K562 (cell line): ENCODE measurements at regions not wholly inside any gene's neighbourhood (a gene's known extent, or its start where the extent isn't known, plus 50 kb on each side); places are given as distances from the start of the nearest gene placed in this dataset.

ENCODE experiments used
- ATAC-seq: fragments of 200-7000 bp; cut with Tn5 transposase; 3 replicates; pipeline ENCODE4 v1.9.1; 2020; ENCODE audit warnings: moderate library complexity
- BruUV-seq: library from RNA; stranded (reverse); fragments of 400-500 nt; replicated peaks from 2 replicates; lab custom pipeline; 2021; lab: Mats Ljungman, UMichigan
- CTCF ChIA-PET: fragments of 300-600 bp; formaldehyde crosslinking; extraction: SDS; loops from one replicate; lab custom pipeline; 2021; ENCODE audit warnings: low intra/inter-chr PET ratio; lab: Yijun Ruan, JAX
- POLR2A ChIA-PET: fragments of 300-600, 350-650 bp; sonication (Branson Sonifier 250); formaldehyde crosslinking; extraction: SDS; loops from one replicate; lab custom pipeline; 2021; ENCODE audit warnings: antibody characterized with exemption, inconsistent platforms; lab: Yijun Ruan, JAX
- DNase-seq, 4 experiments: peaks; one replicate each; pipeline versions ENCODE4 v3.0.0 to v3.0.0-alpha.2; 2011 to 2018; ENCODE audit warnings: low spot score in 3 of 4, mixed read lengths in 3 of 4; ENCODE audit errors: extremely low read depth in 1 of 4
- FAIRE-seq: peaks from 2 replicates; lab custom pipeline; 2011; peaks lifted over from hg19 to GRCh38; lab: Jason Lieb, UNC
- H2AFZ ChIP-seq: 2 replicates; pipeline ENCODE4 v1.6.0; 2011; ENCODE audit warnings: low read depth, low read length, control low read depth, inconsistent platforms
- H3K27ac ChIP-seq: fragments of 200-600 bp; 3 replicates; pipeline ENCODE4 v1.8.0; 2011; ENCODE audit warnings: low read depth, mild to moderate bottlenecking, control low read depth, inconsistent platforms, low read length, moderate library complexity, mixed read lengths; ENCODE audit errors: extremely low read depth
- H3K27me3 ChIP-seq, 2 experiments: fragments of 300-600 bp in 1 of 2; 2 replicates in 1 of 2; 3 replicates in 1 of 2; pipeline versions ENCODE4 v1.6.0 to v1.8.0; 2011; ENCODE audit warnings: inconsistent platforms in 2 of 2, low read length in 2 of 2, mild to moderate bottlenecking in 1 of 2, mixed read lengths in 1 of 2, moderate library complexity in 1 of 2; ENCODE audit not compliant: control insufficient read depth in 2 of 2, insufficient read depth in 2 of 2
- H3K36me3 ChIP-seq: fragments of 300-600 bp; 3 replicates; pipeline ENCODE4 v1.8.0; 2011; ENCODE audit warnings: mild to moderate bottlenecking, low read length, inconsistent platforms; ENCODE audit not compliant: control insufficient read depth, insufficient read depth
- H3K4me1 ChIP-seq, 2 experiments: fragments of 200-600 bp in 1 of 2; replicated peaks in 1 of 2; 2 replicates in 1 of 2; 3 replicates in 1 of 2; pipeline versions ENCODE4 v1.5.1 to v1.8.0; 2011; ENCODE audit warnings: inconsistent platforms in 2 of 2, low read length in 2 of 2, mild to moderate bottlenecking in 1 of 2, mixed read lengths in 1 of 2, moderate library complexity in 1 of 2; ENCODE audit not compliant: control insufficient read depth in 2 of 2, insufficient read depth in 2 of 2
- H3K4me2 ChIP-seq: 2 replicates; pipeline ENCODE4 v1.6.1; 2011; ENCODE audit warnings: low read length, control low read depth, inconsistent platforms, mixed read lengths; ENCODE audit not compliant: insufficient read depth
- H3K4me3 ChIP-seq: fragments of 200-600 bp; sonication (generic), shearing (Covaris generic); 2 replicates; pipeline ENCODE4 v1.5.1; 2016; ENCODE audit warnings: control low read depth, inconsistent platforms
- H3K79me2 ChIP-seq: fragments of 200-600 bp; 3 replicates; pipeline ENCODE4 v1.8.0; 2011; ENCODE audit warnings: low read length, inconsistent platforms; ENCODE audit not compliant: control insufficient read depth, insufficient read depth
- H3K9ac ChIP-seq, 2 experiments: 2 replicates each; pipeline versions ENCODE4 v1.6.0 to v1.6.1; 2011; ENCODE audit warnings: low read depth in 2 of 2, low read length in 2 of 2, control low read depth in 1 of 2, inconsistent platforms in 1 of 2, mild to moderate bottlenecking in 1 of 2, mixed read lengths in 1 of 2; ENCODE audit not compliant: insufficient read depth in 1 of 2
- H3K9me1 ChIP-seq: one replicate; pipeline ENCODE4 v1.6.0; 2011; ENCODE audit warnings: inconsistent platforms, mild to moderate bottlenecking, low read length, moderate library complexity; ENCODE audit not compliant: control insufficient read depth, insufficient read depth
- H3K9me3 ChIP-seq: replicated peaks from 2 replicates; pipeline ENCODE4 v1.5.1; 2011; ENCODE audit warnings: low read depth, low read length, inconsistent platforms; ENCODE audit not compliant: control insufficient read depth, insufficient read depth
- H4K20me1 ChIP-seq: replicated peaks from 2 replicates; pipeline ENCODE4 v1.6.1; 2011; ENCODE audit warnings: low read length, inconsistent platforms, mixed read lengths; ENCODE audit not compliant: control insufficient read depth, insufficient read depth
- ARHGAP35 ChIP-seq: fragments of 450-650 bp; IDR thresholded peaks from 2 replicates; pipeline ENCODE4 v1.6.1; 2018; ENCODE audit not compliant: partially characterized antibody
- BDP1 ChIP-seq: IDR thresholded peaks from 3 replicates; pipeline ENCODE4 v1.6.1; 2011; ENCODE audit not compliant: insufficient read length, insufficient read depth
- CEBPG ChIP-seq, 3 experiments: fragments of 200-800 bp in 1 of 3; sonication (Bioruptor generic) in 1 of 3; sonication (generic) in 1 of 3; formaldehyde crosslinking in 1 of 3; IDR thresholded peaks in 2 of 3; conservative IDR thresholded peaks in 1 of 3; 2 replicates each; pipeline versions ENCODE4 v1.6.1 to v1.8.0; 2016 to 2022; ENCODE audit warnings: missing compliant biosample characterization in 2 of 3, missing genetic modification characterization in 2 of 3, mild to moderate bottlenecking in 1 of 3, missing genetic modification reagents in 1 of 3
- JUN ChIP-seq, 2 experiments: sonication (generic) in 1 of 2; formaldehyde crosslinking in 1 of 2; IDR thresholded peaks; 2 replicates each; pipeline versions ENCODE4 v1.6.1 to v1.8.0; 2012 to 2022; ENCODE audit warnings: borderline replicate concordance in 2 of 2, mild to moderate bottlenecking in 2 of 2, improper control_type of control experiment in 1 of 2, low read depth in 1 of 2, low read length in 1 of 2, missing genetic modification reagents in 1 of 2
- NRF1 ChIP-seq, 2 experiments: fragments of 450-650 bp; IDR thresholded peaks in 1 of 2; conservative IDR thresholded peaks in 1 of 2; 2 replicates each; pipeline ENCODE4 v1.6.1; 2014; ENCODE audit warnings: mild to moderate bottlenecking in 2 of 2
- PHF21A ChIP-seq: fragments of 450-650 bp; IDR thresholded peaks from 2 replicates; pipeline ENCODE4 v1.6.1; 2017; ENCODE audit warnings: low read depth, borderline replicate concordance
- PHTF2 ChIP-seq: fragments of 250-450 bp; sonication (Bioruptor Pico); IDR thresholded peaks from 2 replicates; pipeline ENCODE4 v1.5.0; 2021; ENCODE audit warnings: mild to moderate bottlenecking
- PTBP1 ChIP-seq: fragments of 200-400 bp; formaldehyde crosslinking; IDR thresholded peaks from 2 replicates; pipeline ENCODE4 v1.6.1; 2017; ENCODE audit warnings: low read depth, low read length
- SLC30A9 ChIP-seq: fragments of 250-450 bp; sonication (Bioruptor Pico); IDR thresholded peaks from 2 replicates; pipeline ENCODE4 v1.8.0; 2022; ENCODE audit warnings: mild to moderate bottlenecking, moderate library complexity
- SRF ChIP-seq, 2 experiments: fragments of 250-450, 450-650 bp in 1 of 2; sonication (Bioruptor Pico) in 1 of 2; sonication (generic) in 1 of 2; formaldehyde crosslinking; IDR thresholded peaks; 2 replicates each; pipeline versions ENCODE4 v1.5.0 to v1.5.1; 2020 to 2022; ENCODE audit warnings: mild to moderate bottlenecking in 1 of 2, missing genetic modification reagents in 1 of 2
- TCF7 ChIP-seq: sonication (generic); IDR thresholded peaks from 2 replicates; pipeline ENCODE4 v1.6.1; 2016; ENCODE audit warnings: antibody characterized with exemption, borderline replicate concordance
- ZNF282 ChIP-seq: sonication (generic); formaldehyde crosslinking; IDR thresholded peaks from 2 replicates; pipeline ENCODE4 v1.8.1; 2023; ENCODE audit warnings: missing genetic modification reagents
- ZNF644 ChIP-seq: fragments of 200-800 bp; sonication (Bioruptor generic); IDR thresholded peaks from 2 replicates; pipeline ENCODE4 v1.6.1; 2016; ENCODE audit warnings: low read depth, missing genetic modification characterization, missing compliant biosample characterization
- WGBS: fragments of 100-300 bp; shearing (Covaris generic); methylation state at CpG from one replicate; pipeline ENCODE4 v1.1.6; 2016; ENCODE audit warnings: low coverage, mixed read lengths; ENCODE audit not compliant: insufficient coverage; ENCODE audit errors: missing lambda C conversion rate; 5-methylcytosine and 5-hydroxymethylcytosine counted together
- in situ Hi-C: fragments of 300-500 bp; cut with MboI; formaldehyde crosslinking; loops from 4 replicates; pipeline ENCODE4 v1.15.0; 2018; ENCODE audit warnings: inconsistent platforms, mixed read lengths
- intact Hi-C: fragments of 100-400 bp; cut with micrococcal nuclease; formaldehyde crosslinking; loops from 2 replicates; pipeline ENCODE4 v1.14.2; 2022
- TF ChIP-seq, protein P1 (sequence below): fragments of 450-650 bp; formaldehyde crosslinking; IDR thresholded peaks from 2 replicates; pipeline ENCODE4 v1.4.0; 2020; ENCODE audit warnings: mild to moderate bottlenecking, moderate library complexity
- TF ChIP-seq, protein P2 (sequence below), 2 experiments: IDR thresholded peaks; 2 replicates each; pipeline ENCODE4 v1.6.1; 2011; ENCODE audit warnings: borderline replicate concordance in 1 of 2, control low read depth in 1 of 2, low read depth in 1 of 2, low read length in 1 of 2, mild to moderate bottlenecking in 1 of 2, mixed read lengths in 1 of 2, moderate library complexity in 1 of 2; ENCODE audit not compliant: insufficient read depth in 1 of 2, insufficient read length in 1 of 2, poor library complexity in 1 of 2, severe bottlenecking in 1 of 2; ENCODE audit errors: extremely low read depth in 1 of 2
- TF ChIP-seq, protein P3 (sequence below): conservative IDR thresholded peaks from 2 replicates; pipeline ENCODE4 v1.6.1; 2011; ENCODE audit warnings: low read depth, mild to moderate bottlenecking, low read length; ENCODE audit not compliant: control insufficient read depth

DNA sequence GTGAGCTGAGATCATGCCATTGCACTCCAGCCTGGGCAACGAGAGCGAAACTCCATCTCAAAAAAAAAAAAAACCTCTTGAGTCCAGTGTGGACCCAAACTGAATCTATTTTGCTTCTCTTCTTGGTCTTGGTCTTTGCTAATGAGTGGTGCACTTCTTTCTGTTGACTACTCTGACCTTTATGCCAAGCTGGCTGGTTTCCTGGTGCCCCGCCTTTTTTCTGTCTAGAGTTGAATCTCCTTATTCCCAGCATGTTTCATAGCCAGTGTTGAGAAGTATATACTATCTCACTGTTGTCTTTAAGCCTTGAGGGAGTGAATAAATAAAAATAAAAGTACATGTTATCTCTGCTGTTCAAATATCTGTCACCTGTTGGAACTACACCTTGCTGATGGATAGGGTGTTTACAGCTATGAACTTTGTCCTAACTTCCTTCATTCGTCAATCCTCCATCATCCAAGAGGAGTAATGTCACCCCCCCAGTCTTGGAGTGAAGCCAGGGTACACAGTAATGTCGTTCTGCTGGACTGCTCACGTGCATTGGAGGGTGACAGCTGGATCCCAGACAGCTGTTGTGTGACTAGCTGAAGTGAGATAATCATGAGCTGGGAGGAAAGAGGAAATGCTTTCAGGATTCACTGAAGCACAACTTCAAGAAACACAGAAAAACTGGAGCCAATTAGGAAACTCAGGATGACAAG, 99.3 kb upstream of the PRKG2 start (continued):
- TF ChIP-seq, protein P1, sequence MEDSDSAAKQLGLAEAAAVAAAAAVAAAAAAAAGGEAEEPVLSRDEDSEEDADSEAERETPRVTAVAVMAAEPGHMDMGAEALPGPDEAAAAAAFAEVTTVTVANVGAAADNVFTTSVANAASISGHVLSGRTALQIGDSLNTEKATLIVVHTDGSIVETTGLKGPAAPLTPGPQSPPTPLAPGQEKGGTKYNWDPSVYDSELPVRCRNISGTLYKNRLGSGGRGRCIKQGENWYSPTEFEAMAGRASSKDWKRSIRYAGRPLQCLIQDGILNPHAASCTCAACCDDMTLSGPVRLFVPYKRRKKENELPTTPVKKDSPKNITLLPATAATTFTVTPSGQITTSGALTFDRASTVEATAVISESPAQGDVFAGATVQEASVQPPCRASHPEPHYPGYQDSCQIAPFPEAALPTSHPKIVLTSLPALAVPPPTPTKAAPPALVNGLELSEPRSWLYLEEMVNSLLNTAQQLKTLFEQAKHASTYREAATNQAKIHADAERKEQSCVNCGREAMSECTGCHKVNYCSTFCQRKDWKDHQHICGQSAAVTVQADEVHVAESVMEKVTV (CRISPR knock-in tag): no peak
- no peak for TF ChIP-seq NRF1 (conservative IDR thresholded peaks at IDR 0.05 in 1 of 2, IDR thresholded peaks at IDR 0.05 in 1 of 2)
- TF ChIP-seq, protein P2, sequence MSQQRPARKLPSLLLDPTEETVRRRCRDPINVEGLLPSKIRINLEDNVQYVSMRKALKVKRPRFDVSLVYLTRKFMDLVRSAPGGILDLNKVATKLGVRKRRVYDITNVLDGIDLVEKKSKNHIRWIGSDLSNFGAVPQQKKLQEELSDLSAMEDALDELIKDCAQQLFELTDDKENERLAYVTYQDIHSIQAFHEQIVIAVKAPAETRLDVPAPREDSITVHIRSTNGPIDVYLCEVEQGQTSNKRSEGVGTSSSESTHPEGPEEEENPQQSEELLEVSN (IDR thresholded peaks at IDR 0.05; ENCODE audit: borderline replicate concordance in 1 of 2, extremely low read depth in 1 of 2, insufficient read depth in 1 of 2, insufficient read length in 1 of 2, low read depth in 1 of 2, low read length in 1 of 2, poor library complexity in 1 of 2, severe bottlenecking in 1 of 2): no peak

DNA sequence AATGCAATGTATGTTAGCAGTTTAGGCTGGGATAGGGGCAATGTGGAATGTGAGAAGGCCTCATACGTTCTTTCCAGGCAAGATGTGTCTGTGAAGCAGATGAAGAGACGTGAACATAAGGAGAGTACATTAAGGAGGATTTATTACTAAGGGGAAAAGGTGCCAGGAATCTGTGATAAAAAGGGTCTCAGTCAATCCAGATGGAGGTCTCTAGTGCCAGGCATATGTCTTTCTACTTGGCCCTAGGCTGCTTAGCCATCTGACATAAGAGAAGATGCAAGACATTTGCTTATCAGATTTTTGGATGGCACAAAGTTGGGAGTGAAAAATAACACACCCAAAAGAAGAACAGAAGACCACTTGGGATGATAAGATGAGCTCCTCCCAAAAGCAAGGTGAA, 93.0 kb upstream of the PRKG2 start:
- ChIA-PET POLR2A (no interaction called here), CTCF (no interaction called here)
- Histone ChIP-seq H3K4me3 (no peak overlapping the region), H3K36me3 (no peaks in the 10 kb centered on the region), H3K9me1 (no peaks in the 10 kb centered on the region), H3K27ac (no peak overlapping the region)
- intact Hi-C loops: no loop called here
- WGBS: 0% methylated on average over 2 of the region's 2 CpGs
- in situ Hi-C loops: no loop called here
- TF ChIP-seq SLC30A9 (CRISPR knock-in tag): no peak
- TF ChIP-seq CEBPG (CRISPR knock-in tag; IDR thresholded peaks at IDR 0.05): no peak
- no peak for TF ChIP-seq CEBPG (tag; conservative IDR thresholded peaks at IDR 0.05 in 1 of 2, IDR thresholded peaks at IDR 0.05 in 1 of 2)
- TF ChIP-seq, protein P3, sequence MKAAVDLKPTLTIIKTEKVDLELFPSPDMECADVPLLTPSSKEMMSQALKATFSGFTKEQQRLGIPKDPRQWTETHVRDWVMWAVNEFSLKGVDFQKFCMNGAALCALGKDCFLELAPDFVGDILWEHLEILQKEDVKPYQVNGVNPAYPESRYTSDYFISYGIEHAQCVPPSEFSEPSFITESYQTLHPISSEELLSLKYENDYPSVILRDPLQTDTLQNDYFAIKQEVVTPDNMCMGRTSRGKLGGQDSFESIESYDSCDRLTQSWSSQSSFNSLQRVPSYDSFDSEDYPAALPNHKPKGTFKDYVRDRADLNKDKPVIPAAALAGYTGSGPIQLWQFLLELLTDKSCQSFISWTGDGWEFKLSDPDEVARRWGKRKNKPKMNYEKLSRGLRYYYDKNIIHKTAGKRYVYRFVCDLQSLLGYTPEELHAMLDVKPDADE: no peak
- no peak for TF ChIP-seq BDP1
- TF ChIP-seq PHF21A: no peak
- no peak for TF ChIP-seq JUN (IDR thresholded peaks at IDR 0.05; ENCODE audit: borderline replicate concordance, low read depth, low read length)
- TF ChIP-seq JUN (CRISPR knock-in tag; IDR thresholded peaks at IDR 0.05; ENCODE audit: borderline replicate concordance): no peak
- no peak for TF ChIP-seq PTBP1
- no peak for TF ChIP-seq PHTF2 (CRISPR knock-in tag)
- no peak for TF ChIP-seq ARHGAP35
- TF ChIP-seq SRF (CRISPR knock-in tag; IDR thresholded peaks at IDR 0.05): no peak
- no peak for TF ChIP-seq ZNF282
- no peak for TF ChIP-seq ZNF644 (tag)
- TF ChIP-seq TCF7: no peak
- TF ChIP-seq, all 486 proteins: peak for 0
- ATAC-seq (no peak), DNase-seq (no peak), FAIRE-seq (no peak)
- H4K20me1 ChIP-seq: no peaks in the 10 kb centered on the region
- H3K79me2 ChIP-seq: no peaks in the 10 kb centered on the region
- H2AFZ ChIP-seq: no peak overlapping the region
- no peaks in the 10 kb centered on the region for H3K27me3 ChIP-seq
- no peaks in the 10 kb centered on the region for H3K9me3 ChIP-seq
- BruUV-seq: no TSS peak
- no peak overlapping the region for H3K9ac ChIP-seq
- no peaks in the 10 kb centered on the region for H3K4me1 ChIP-seq
- no peak overlapping the region for H3K4me2 ChIP-seq
